Left ventricle myocardium inferior (tissue), 1 donor: ENCODE measurements at regions not wholly inside any gene's neighbourhood (a gene's known extent, or its start where the extent isn't known, plus 50 kb on each side); places are given as distances from the start of the nearest gene placed in this dataset.

ENCODE experiments used
- DNase-seq: peaks from one replicate; pipeline ENCODE4 v3.0.0-alpha.2; 2020
- H3K27ac ChIP-seq: fragments of 200-600 bp; replicated peaks from 2 replicates; pipeline ENCODE4 v1.8.0; 2021
- H3K27me3 ChIP-seq: fragments of 200-600 bp; 2 replicates; pipeline ENCODE4 v1.8.0; 2021; ENCODE audit warnings: low read depth
- H3K36me3 ChIP-seq: fragments of 200-600 bp; 2 replicates; pipeline ENCODE4 v1.8.0; 2021
- H3K4me1 ChIP-seq: fragments of 200-600 bp; 2 replicates; pipeline ENCODE4 v1.8.0; 2021
- H3K4me3 ChIP-seq: fragments of 200-600 bp; 2 replicates; pipeline ENCODE4 v1.8.0; 2021; ENCODE audit warnings: mild to moderate bottlenecking, moderate library complexity
- H3K9me3 ChIP-seq: fragments of 200-600 bp; replicated peaks from 2 replicates; pipeline ENCODE4 v1.8.0; 2021
- intact Hi-C: fragments of 100-400 bp; cut with micrococcal nuclease; formaldehyde crosslinking; loops from one replicate; pipeline ENCODE4 v1.11.0; 2022
- TF ChIP-seq, protein P1 (sequence below): fragments of 200-600 bp; IDR thresholded peaks from 2 replicates; pipeline ENCODE4 v1.8.0; 2021; ENCODE audit warnings: antibody characterized with exemption, mild to moderate bottlenecking, borderline replicate concordance
- donor health status: DM: no; HTN: yes; CAD: no; lungs with severe emphysema.

DNA sequence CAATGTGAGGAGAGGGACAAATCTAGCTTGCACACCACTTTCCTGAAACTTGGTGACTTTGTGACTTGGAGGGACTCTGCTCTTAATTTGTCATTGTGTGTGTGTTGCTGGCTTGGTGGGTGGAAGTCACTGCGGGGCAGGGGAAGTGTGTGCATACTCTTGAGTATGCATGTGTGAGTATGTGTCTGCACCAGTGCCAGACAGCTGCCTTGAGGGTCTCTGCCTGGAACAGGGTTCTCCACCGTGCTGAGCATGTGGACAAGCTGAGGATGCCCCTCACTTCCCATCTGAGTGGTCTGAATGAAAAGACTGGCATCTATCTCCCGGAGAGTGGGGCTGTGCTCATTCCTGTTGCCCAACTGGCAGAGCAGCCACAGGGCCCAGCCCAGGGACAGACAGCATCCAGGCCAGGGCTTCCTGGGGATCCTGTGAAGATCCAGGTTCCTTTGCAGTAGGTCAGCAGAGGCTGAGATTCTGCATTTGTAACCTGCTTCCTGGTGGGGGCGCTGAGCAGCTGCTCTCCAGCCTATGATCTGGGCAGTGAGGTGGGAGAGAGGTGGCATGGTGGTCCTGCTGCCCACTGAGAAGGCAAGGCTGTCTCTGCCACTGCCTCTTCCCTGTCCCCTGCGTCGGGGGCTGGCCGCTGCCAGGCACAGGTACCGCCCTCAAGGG is 138.9 kb upstream of the HAAO start:
- intact Hi-C loops = no loop called here
- Histone ChIP-seq H3K4me3 (no peak overlapping the region), H3K27ac (peak overlapping the region; percentile 92), H3K36me3 (no peaks in the 10 kb centered on the region), H3K9me3 (no peaks in the 10 kb centered on the region), H3K4me1 (peaks cover 100% of the 10 kb centered on the region), H3K27me3 (no peaks in the 10 kb centered on the region)
- DNase-seq = no peak
- TF ChIP-seq, protein P1, sequence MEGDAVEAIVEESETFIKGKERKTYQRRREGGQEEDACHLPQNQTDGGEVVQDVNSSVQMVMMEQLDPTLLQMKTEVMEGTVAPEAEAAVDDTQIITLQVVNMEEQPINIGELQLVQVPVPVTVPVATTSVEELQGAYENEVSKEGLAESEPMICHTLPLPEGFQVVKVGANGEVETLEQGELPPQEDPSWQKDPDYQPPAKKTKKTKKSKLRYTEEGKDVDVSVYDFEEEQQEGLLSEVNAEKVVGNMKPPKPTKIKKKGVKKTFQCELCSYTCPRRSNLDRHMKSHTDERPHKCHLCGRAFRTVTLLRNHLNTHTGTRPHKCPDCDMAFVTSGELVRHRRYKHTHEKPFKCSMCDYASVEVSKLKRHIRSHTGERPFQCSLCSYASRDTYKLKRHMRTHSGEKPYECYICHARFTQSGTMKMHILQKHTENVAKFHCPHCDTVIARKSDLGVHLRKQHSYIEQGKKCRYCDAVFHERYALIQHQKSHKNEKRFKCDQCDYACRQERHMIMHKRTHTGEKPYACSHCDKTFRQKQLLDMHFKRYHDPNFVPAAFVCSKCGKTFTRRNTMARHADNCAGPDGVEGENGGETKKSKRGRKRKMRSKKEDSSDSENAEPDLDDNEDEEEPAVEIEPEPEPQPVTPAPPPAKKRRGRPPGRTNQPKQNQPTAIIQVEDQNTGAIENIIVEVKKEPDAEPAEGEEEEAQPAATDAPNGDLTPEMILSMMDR = peak; percentile 16

DNA sequence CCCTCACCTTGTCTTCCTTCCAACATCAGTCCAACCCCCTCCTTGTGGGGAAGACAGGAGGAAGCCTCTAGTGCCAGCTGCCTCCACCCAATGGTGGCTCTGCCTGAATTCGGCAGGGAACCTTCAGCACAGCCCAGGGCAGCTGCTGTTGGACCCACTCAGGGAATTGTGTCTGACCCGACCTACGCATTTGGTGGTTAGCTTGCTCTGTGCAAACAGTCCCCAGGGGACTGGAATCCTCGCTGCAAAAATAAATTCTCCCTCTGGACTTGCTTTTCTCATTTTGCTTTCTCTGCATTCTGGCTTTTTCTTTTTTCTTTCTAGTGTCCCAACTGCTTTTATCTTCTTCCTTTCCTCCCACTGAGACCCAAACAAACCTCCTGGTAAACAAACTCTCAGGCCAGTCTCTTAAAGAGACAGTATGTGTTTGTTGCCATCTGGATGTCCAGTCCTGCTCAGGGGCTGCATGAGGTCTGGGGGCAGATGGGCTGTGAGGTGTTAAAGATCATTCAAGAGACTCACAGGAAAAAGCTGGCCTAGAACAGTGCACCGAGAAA is 137.7 kb upstream of the HAAO start:
- no peaks in the 10 kb centered on the region for H3K27me3 ChIP-seq
- H3K9me3 ChIP-seq = no peaks in the 10 kb centered on the region
- no peak for DNase-seq
- TF ChIP-seq, protein P1 = no peak
- H3K27ac ChIP-seq = peak overlapping the region; percentile 92
- no peak overlapping the region for H3K4me3 ChIP-seq
- no peaks in the 10 kb centered on the region for H3K36me3 ChIP-seq
- peaks cover 100% of the 10 kb centered on the region for H3K4me1 ChIP-seq
- intact Hi-C loops = no loop called here

- Histone ChIP-seq H3K27ac (peak overlapping the region; percentile 92), H3K4me1 (peaks cover 100% of the 10 kb centered on the region), H3K36me3 (no peaks in the 10 kb centered on the region), H3K4me3 (no peak overlapping the region), H3K9me3 (no peaks in the 10 kb centered on the region), H3K27me3 (no peaks in the 10 kb centered on the region)
- TF ChIP-seq, protein P1 = no peak
- DNase-seq = no peak
- intact Hi-C loops = loop anchor here (10.0 kb wide), 1 partner anchor 65 kb away; no protein-coding TSS in a partner anchor
Measured at GRCh38 chr2:42929546-42930024, 137.2 kb upstream of the HAAO start.

DNA sequence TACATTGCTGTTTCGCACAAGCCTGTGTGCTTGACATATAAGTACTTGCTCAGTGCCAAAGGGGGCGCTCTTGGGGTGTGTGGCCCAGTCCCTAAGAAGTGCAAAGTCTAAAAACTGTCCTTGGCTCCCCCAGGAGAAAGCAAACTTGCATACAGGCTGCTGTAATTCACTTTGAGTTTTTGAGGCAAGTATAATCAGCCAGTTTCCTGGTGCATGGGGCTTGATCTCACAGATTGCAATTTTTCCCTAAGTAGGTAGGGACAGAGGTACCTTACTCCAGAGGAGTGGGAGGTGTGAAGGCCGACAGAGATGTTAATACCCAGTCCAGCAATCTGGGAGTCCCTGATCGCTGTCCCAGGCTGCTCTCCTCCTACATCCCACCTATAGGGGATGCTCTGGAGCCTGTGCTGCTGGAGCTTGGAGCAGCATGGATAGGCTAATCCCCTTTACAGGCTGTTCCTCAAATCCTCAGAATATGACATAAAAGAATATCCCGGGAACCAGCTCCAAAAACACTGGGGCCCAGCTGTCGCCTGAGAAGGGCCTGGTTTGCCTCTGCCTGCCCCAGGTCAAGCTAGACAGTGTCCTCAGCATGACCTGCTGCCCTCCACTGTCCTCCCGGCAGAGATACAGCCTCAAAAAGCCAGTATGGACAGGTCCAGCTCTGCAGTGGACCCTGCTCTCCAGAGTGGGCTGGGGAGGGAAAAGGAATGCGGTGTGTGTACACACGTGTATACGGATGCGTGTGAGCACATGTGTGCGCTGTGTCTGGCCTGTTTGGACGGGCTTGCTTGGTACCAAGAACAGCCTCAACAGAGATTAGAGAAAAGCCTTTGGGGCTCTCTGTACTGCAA is 136.5 kb upstream of the HAAO start:
- peak overlapping the region; percentile 92 for H3K27ac ChIP-seq
- H3K36me3 ChIP-seq = no peaks in the 10 kb centered on the region
- no peaks in the 10 kb centered on the region for H3K27me3 ChIP-seq
- DNase-seq = no peak
- H3K9me3 ChIP-seq = no peaks in the 10 kb centered on the region
- H3K4me1 ChIP-seq = peaks cover 100% of the 10 kb centered on the region
- no peak overlapping the region for H3K4me3 ChIP-seq
- TF ChIP-seq, protein P1 = peak; percentile 47
- intact Hi-C loops = loop anchor here (10.0 kb wide), 1 partner anchor 64 kb away; no protein-coding TSS in a partner anchor

- Histone ChIP-seq H3K4me3 (no peak overlapping the region), H3K27ac (peak overlapping the region; percentile 92), H3K27me3 (no peaks in the 10 kb centered on the region), H3K4me1 (peaks cover 100% of the 10 kb centered on the region), H3K36me3 (no peaks in the 10 kb centered on the region), H3K9me3 (no peaks in the 10 kb centered on the region)
- DNase-seq = no peak
- TF ChIP-seq, protein P1 = no peak
- intact Hi-C loops = loop anchor here (10.0 kb wide), 1 partner anchor 63 kb away; no protein-coding TSS in a partner anchor
Measured at GRCh38 chr2:42928161-42928691, 135.8 kb upstream of the HAAO start.
